Vagina (tissue), 2 donors: ENCODE measurements at regions not wholly inside any gene's neighbourhood (a gene's known extent, or its start where the extent isn't known, plus 50 kb on each side); places are given as distances from the start of the nearest gene placed in this dataset.

Experiments used
- POLR2A ChIP-seq, 2 donors: fragments of 450-650 bp; IDR thresholded peaks; one replicate each; pipeline ENCODE4 v1.6.1; 2017; ENCODE audit warnings: antibody characterized with exemption in 2 of 2, mild to moderate bottlenecking in 2 of 2, moderate library complexity in 2 of 2
- POLR2AphosphoS5 ChIP-seq, 2 donors: sonication (generic); formaldehyde crosslinking; IDR thresholded peaks; one replicate each; pipeline ENCODE4 v1.9.0; 2017; ENCODE audit warnings: antibody characterized with exemption in 2 of 2, mild to moderate bottlenecking in 2 of 2, low read depth in 1 of 2; ENCODE audit not compliant: insufficient read depth in 1 of 2
- TF ChIP-seq, protein P1 (sequence below), 3 experiments: fragments of 450-650 bp in 2 of 3; fragments of 200-600 bp in 1 of 3; sonication (generic) in 1 of 3; IDR thresholded peaks; one replicate each; pipeline ENCODE4 v1.5.1; 2017 to 2019; ENCODE audit warnings: antibody characterized with exemption in 3 of 3, mild to moderate bottlenecking in 2 of 3, moderate library complexity in 2 of 3

DNA sequence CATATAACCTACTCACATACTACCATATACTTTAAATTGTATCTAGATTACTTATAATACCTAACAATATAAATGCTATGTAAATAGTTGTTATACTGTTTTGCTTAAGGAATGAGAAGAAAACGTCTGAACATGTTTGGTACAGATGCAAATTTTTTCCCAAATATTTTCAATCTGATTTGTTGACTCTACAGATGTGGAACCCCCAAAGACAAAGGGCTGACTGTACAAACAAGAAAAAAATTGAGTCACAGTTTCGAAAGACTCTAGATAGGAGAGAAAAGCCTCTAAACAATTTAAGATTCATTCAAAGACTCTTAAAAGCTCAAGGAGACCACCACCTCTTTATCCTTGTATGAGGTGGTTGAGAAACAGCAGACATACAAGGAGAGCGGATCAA, 142.8 kb downstream of the SLC7A11 start:
- TF ChIP-seq POLR2AphosphoS5 (IDR thresholded peaks at IDR 0.05; ENCODE audit: insufficient read depth in 1 of 2, low read depth in 1 of 2) (no peak), POLR2A (IDR thresholded peaks at IDR 0.05) (no peak)
- TF ChIP-seq, protein P1, sequence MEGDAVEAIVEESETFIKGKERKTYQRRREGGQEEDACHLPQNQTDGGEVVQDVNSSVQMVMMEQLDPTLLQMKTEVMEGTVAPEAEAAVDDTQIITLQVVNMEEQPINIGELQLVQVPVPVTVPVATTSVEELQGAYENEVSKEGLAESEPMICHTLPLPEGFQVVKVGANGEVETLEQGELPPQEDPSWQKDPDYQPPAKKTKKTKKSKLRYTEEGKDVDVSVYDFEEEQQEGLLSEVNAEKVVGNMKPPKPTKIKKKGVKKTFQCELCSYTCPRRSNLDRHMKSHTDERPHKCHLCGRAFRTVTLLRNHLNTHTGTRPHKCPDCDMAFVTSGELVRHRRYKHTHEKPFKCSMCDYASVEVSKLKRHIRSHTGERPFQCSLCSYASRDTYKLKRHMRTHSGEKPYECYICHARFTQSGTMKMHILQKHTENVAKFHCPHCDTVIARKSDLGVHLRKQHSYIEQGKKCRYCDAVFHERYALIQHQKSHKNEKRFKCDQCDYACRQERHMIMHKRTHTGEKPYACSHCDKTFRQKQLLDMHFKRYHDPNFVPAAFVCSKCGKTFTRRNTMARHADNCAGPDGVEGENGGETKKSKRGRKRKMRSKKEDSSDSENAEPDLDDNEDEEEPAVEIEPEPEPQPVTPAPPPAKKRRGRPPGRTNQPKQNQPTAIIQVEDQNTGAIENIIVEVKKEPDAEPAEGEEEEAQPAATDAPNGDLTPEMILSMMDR (IDR thresholded peaks at IDR 0.05): no peak
